ENCODE measurements at regions not wholly inside any gene's neighbourhood (a gene's known extent, or its start where the extent isn't known, plus 50 kb on each side); places are given as distances from the start of the nearest gene placed in this dataset.

DNA sequence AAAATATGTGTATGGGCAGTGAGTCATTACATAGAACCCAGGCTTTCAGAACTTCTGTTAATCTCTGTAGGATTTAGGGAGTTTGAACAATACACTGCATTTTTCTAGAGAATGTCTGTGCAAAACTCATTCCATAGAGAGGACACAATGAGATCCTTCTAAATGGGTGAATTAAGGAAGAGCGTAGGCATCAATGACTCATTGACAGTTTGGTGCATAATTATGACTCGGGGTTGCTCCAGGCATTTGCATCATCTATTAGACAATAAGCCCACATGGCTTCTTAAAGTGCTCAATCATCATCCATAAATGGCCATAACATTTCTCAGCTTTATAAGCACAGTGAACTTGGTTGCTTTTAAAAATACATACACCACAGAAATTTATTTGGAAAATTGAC lies 625.5 kb downstream of the CDH26 start:
- DNase-seq: no peak

DNA sequence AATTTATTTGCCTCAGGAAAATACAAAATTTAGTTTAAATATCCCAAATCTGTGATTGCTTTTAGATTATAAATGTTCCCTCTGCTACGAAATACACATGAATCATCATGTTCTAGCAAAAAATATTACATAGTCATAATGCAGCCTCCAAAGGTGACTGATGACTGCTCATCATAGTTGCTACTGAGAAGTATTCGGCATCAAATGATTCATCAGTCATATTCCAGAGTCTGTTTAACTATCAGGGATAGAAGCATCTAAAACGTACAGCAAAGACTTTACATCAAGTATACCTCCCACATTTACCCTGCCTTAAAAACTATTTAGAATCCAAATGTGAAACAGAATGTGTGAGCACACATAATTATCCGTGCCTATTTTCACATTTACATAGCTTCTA lies 626.0 kb downstream of the CDH26 start:
- DNase-seq: no peak

DNA sequence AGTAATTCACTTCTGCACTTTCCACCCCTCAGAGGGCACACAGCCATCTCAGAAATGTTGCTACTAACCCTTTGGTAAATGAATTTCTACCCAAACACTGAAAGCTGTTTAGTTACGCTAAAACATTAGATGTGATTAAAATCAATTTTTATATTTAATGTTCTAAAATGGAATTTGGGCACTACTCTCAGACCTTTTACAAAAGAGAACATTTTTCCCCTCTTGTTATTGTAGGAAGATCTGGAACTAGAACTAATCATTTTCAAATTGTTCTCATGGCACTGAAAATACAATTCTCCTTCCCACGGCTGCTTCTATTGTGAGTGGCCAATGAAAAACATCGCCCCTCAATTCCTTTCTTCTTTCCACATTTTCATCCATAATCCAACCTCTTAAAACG lies 627.4 kb downstream of the CDH26 start:
- no peak for DNase-seq

DNA sequence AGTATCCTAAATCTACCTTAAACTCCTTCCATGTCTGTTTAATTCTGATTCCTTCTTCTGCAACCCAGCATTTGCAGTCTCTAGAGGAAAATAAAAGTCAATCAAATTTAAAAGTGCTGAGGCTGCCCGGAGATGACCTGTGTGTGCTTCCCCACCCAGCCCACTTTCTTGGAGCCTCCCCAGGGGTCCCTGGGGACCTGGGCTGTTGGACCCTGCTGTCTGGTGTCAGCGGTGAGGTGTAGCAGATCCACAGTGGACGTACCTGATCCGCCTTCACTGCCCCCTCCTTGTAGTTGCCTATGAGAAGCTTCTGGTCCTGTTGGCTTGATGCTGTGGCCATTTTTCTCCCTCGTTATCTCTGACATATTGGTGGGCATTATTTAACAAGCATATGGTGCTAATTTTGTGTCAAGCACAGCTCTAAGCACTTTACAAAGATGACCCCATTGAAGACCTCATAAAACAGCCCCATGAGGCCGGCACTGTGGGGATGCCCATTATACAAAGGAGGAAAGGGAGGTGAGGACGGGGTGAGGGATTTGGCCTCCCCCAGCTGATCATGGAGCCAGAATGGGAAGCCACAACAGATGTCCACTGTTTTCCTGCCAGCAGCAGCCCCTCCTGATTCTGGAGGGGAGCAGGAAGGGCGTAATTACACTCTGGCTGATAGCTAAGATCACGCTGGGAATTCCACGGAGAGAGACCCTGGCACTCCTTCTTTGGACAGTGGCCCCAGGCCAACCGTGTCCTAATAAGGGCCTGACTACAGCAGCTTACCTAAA lies 628.2 kb downstream of the CDH26 start:
- DNase-seq: no peak

DNA sequence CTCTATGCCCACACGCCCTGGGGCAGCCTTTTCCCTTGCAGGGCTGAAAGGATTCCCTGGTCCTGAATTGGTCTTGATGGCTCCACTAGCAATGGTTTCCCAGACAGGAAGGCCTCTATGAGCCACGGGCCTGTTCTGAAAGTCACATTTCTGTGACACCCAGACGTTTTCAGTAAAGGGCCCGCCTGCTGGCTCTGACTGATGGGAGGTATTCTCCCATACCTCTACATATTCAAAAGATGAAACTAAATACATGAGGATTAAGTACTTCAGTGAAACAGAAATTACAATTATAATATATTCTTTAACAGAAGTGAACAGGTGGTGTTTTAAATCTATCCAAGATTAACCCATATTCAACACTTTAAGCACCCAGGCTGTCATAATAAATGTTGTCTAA lies 629.8 kb downstream of the CDH26 start:
- DNase-seq: no peak

DNA sequence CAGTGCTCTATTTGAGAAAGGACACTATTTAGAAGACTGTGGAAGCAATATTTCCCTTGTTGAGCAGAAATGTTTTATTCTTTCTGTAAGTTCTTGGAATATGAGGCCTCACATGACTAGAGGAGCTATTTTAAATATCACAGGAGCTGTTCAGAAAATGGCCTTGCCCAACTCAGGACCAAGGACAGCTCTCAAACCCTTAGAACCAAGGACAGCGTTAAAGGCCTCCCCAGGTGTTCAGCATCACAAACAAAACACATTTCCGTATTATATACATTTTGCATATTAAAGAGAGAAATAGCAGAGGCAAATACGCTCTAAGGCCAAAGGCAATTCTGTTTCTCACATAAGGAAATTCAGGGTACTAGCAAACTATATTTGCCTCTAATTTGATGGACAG lies 631.4 kb downstream of the CDH26 start:
- peak; percentile 75 for DNase-seq

DNA sequence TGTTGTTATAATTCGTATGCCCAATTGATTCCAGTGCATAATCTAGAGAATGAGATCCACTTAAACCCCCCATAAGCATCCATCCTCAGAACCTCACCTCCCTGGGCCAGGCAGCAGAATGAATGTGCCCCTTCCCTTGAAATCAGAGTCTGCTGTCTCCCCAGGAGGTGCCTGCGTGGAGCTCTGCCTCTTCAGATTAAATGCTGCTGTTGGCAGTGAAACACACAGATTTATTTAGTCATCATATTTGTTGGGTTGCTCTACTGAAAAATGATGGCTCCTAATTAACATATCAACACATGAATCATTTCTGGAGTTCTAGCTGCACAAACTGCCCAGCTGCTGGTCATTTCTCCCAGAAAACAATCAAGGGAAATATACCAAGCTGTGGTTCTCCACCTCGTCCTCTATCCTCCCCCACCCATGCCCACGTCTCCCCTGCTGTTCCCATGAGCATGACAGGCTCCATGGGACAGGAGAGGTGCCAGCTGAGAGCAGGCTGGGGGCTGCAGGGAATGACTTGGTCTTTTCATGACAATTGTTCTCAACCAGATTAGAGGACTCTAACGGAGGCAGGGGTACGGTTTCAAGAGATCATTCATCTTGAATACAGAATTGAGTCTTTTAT lies 633.1 kb downstream of the CDH26 start:
- DNase-seq: no peak

DNA sequence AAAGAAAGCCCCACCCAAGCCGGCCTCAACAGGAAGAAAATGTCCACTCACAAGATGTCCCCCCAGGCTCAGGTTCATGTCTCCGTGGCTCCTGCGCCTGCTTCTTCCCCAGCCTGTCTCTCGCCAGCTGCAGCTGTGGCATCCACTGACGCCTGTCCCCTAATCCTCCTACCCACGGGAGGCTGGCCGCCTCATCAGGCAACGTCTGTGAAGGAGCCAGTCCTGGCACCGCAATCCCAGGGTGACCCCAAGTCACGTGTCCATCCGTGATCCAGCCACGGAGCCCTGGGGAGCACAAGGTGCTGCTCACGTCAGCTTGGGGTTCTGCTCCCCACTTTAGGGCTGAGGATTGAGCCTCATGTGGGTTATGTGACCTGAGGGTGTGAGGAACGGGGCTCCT lies 640.3 kb downstream of the CDH26 start:
- no peak for DNase-seq

DNA sequence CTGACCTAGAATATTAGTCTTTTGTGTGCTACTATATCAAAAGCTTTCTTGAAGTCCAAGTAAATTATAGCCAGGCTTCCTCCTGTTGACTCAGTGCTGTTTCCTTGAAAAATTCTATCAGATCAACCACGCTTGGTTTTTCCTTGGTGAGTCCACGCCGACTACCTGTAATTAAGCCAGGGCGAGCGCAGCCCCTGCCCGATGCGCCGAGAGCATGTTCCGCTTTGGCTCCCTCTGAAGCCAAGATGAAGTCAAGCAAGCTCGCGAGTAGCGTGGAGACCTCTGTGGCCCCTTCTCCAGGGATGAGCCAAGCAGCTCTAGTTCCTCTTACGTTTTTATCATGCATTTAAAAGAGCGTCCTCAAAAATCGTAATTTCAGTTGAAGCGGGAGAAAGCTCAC lies 641.2 kb downstream of the CDH26 start:
- no peak for DNase-seq

DNA sequence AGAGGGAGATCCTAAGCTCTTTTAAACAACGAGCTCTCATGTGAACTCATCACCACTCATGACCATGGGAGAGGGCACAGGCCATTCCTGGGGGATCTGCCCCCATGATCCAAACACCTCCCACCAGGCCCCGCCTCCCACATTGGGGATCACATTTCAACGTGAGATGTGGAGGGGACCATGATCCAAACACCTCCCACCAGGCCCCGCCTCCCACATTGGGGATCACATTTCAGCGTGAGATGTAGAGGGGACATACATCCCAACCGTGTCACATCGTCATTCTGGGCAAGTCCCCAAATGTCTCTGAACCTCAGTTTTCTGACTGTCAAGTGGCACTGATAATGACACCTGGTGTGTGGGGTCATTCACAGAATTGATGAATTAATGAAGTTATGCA lies 641.8 kb downstream of the CDH26 start:
- no peak for DNase-seq

DNA sequence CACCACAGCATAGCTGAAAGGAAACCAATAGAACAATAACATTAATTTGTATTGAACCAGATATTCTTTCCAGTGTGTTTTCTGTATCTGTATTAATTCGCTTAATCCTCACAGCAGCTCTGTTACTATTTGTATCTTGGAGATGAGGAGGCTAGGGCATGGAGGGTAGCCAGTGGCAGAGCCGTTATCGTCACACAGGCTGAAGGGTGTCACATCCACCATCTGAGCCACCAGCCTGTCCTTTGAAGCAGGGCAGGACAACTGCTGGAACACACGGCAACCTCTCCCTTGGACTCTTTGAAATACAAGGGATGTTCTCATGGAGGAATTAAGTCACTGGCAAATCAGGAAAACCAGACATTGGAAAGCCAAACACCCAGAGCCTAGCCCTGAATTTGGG lies 628.0 kb upstream of the CDH4 start:
- no peak for DNase-seq

DNA sequence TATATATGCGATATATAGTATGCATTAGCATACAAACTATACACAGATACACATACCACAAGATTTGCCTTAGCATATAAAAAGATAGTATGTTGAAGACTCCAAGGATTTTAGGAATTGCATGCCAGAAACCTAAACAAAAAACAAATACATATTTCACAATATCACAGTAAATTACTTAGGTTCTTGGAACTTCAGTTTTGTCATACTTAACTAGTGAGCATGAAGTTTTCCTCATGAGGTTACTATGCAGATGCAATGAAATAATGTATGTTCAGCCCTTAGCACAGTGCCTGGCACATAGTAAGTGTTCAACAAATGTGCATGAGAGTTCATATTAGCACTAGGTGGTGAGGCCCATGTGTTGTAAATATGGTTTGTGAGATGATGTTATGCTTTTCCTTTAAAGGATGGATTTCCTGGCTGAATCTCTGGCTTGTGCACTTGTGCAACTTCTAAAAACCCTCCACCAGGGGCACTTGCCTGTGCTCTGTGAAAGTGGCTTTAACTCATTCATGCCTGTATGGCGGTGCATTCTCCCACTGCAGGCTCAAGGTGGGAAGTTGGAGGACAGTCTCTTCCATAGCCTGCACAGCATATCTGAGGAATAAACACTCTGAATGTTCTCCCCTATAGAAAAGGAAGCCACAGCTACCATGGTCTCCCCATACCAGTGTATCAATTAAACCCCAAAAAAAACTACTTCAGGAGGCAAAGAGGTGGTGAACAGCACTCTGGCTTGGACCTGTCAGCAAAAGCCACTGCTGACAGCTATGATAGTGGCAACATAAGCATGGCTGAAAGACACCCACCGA lies 624.1 kb upstream of the CDH4 start:
- no peak for DNase-seq

DNA sequence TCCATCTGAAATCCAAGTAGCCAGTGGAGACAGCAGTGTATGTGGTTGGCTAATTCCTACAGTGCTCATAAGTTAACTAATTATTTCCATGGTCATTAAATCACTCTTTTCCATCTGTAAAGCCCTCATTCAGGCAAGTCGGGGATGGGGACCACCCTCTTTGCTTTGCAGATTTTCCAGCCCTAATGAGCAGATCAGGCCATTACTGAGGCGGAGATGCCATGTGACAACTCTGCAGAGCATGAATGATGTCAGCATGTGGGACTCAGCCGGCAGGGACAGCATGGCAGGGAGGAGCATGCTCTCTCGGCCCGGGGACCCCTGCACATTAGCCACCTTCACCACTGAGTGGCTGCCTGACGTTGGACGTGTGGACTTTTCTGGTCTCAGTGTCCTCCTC lies 623.3 kb upstream of the CDH4 start:
- DNase-seq: no peak

DNA sequence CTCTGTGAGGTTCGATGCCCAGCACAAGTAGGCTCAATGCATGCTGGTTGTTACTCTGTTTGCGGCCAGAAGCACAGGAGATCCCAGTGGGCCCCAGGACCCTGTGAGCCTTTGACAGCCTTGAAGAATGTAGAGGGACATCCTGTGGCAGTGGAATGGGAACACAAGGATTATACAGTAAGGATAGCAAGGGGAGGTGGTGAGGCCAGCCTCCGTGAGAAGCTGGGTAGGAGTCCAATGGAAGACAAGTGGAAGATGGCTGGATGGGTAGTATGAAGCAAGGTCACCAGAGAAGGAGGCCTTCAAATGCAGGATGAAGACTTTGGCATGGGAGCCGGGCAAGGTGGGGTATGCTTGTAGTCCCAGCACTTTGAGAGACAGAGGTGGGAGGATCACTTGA lies 622.9 kb upstream of the CDH4 start:
- DNase-seq: no peak

DNA sequence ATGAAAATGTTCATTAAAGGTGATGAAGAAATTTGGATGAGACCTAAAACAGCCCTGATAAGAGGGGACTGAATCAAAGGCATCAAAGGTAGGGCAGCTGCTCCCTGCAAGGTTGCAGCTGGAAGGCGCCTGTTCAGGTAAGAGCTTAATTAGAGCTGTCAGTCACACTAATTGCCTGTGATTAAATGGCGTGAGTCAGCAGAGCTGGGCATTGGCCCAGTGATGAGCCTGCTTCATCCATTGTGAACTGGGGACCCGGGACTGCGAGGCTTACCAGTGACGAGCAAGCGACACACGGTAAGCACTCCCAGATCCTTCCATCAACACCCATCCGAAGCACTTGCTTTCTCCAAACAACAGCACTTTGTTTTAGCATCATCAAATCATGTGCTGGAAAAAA lies 621.5 kb upstream of the CDH4 start:
- no peak for DNase-seq

DNA sequence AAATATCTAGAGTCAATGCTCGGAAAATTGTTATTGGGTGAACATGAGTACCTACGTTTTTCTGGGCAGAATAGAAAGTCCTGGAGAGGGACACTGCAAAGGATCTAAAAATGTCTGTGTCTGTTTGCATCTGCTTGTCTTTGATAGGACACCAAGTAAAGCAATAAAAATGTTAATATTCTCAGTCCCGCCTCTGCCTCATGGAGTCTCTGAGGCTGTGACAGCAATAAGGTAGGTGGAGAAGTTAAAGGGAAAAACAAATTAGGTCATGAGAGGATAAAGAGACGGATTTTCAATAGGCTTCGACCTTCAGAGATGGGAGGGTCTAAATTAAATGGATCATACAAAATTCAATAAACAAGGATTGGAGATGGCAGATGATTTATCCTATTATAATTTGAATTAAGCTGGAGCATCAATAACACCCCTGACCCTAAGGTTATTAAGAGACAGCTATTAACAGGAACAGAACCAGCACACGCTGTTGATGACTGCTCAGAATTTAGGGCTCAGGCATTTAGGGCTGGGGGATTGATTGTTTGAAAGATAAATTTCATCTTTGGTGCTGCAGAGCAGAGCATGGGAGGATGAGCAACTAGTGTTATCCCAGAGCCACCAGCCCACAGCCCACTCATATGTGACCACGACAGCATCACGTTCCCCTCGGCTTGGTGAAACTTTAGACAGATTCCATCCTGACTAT lies 620.3 kb upstream of the CDH4 start:
- DNase-seq: no peak

DNA sequence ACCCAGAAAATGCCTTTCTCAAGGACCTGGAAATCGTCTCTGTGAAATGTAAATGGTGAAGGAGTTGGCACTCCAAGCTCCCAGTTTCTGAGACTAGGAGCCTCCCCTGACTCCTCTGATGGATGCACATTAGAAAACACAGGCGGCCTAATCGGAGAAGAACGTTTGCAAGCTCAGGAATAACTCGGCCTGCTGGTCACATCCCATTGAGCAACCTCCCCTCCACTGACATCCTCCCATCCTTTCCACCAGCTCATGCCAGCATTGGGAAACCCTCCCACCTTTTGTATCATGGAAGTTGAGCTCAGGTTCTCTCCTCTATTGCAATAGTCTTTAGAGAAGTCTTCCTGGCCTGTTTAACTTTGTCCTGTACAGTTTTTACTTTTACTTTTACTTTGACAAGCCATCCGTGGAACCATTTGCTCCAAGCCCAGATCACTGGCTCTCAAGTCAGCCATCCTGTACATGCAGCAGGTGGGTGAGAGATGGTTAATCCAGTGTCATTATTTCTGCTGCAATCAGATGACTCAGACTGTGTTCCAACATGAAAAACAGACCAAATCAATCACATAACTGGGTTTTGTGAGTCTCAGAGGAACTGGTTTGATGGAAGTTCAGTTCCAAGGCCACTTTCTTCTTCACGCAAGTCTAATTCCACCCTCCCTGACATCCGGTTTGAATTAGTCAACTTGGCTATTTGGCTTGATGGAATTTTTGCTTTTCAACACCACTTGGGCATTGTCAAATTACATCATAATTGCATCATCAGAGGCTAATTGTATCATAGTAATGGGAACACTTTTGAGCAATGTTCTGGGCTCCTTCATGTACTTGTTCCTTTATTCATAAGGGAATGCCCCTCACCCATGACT lies 619.4 kb upstream of the CDH4 start:
- DNase-seq: peak; percentile 28

DNA sequence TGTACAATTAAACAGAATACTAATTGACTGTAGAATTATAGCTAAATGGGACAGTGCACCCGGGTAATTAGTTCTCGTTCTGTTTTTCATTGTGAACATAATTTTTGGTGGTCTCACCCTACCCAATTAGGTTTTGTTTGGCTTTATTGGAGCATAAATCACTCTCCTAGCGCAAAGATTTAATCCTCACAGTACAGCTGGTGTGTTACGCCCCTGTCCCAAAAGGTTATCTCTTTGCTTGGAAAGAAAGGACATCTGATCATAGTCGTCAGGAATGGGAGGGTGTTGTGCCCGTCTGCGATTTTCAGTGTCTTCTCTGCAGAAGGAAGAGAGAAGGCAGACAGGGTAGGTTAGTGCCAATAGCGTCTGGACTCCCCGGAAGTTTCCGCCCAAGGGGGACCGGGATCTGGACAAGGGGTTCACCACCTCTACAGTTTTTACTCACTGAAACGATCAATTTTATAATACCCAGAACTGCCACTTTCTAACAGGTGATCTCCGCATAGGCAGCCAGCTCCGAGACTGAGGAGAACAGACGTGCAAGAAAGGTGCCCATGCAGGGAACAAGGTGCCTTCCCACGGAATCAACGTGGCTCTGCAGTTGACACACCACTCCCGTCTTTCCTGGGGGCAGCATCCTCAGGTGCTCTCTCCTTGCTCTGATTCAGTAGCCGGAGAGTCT lies 617.4 kb upstream of the CDH4 start:
- DNase-seq: no peak

DNA sequence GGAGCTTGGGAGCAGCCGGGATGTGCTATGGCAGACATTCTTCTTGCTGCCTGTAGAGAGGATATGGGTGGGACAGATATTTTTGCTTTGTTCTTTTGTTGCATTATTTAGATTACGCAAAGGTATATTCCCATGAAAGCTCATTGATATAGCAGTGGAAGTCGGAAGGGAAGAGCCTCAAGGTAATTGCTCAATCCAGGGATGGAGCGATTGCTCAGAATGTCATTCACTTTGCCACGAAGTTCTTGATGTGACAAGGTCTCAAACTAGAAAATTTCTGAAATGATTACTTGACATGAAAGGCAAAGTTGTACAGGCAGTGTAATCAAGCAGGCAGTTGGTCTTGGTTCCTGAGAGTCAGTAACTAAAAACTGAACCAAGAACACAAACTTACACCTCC lies 615.6 kb upstream of the CDH4 start:
- no peak for DNase-seq

DNA sequence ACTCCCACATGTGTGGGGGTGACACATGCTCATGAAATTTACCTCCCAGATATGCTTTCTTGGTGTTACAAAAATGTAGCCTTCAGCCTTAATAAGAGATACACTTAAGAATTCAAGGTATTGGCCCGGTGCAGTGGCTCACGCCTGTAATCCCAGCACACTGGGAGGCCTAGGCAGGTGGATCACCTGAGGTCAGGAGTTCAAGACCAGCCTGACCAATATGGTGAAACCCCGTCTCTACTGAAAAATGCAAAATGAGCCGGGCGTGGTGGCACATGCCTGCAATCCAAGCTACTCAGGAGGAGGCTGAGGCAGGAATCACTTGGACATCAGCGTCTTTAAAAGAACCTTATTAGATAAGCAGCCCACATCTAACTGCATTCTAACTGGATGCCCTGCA lies 614.3 kb upstream of the CDH4 start:
- no peak for DNase-seq

Data from left kidney (tissue), 1 donor.